ENCODE measurements at regions not wholly inside any gene's neighbourhood (a gene's known extent, or its start where the extent isn't known, plus 50 kb on each side); places are given as distances from the start of the nearest gene placed in this dataset.

DNA sequence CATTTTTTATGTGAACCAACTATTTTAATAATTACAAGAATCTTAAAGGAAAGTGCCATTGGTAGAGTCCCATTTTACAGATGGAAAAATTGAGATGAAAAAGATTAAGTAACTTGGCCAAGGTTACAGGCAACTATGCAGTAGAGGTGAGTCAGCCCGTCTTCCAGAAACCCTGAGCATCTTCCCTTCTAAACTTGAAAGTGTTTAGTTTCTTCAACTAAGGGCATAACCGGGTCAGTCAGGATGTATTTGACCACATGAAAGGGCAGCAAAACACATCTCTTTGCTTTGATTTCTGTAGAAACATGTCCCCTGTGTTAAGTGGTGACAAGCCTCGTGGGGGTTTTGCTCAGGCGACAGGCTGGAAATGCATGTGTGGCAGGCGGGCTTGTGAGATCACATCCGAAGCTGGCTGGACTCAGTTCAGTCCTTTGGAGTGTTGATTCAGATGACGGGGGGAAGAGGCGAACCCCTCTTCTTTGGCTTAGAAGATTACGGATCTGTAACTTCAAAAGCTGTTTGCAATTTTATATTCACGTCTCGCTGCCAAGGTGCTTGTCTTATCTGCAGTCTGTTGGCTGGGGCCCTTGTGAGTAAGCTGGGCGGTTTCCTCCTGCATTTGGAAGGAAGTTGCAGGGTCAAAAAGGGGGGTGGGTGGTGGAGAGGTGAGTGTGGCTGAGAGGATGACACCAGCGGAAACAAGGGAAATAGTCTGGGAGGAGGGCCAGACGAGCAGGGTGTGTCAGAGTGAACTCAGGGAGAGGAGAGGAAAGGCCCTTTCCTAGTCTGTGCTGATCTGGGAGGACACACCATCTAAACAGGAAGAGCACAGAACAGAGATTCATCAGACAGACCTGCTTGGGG lies 78.9 kb upstream of the RPS23 start:
- no peaks in the 10 kb centered on the region for H3K27me3 ChIP-seq
- no peak overlapping the region for H3K4me3 ChIP-seq
- H3K36me3 ChIP-seq: no peaks in the 10 kb centered on the region
- H3K9me3 ChIP-seq: no peaks in the 10 kb centered on the region
- DNase-seq: peak; percentile 100

- Histone ChIP-seq H3K36me3 (no peaks in the 10 kb centered on the region), H3K4me3 (no peak overlapping the region), H3K27me3 (no peaks in the 10 kb centered on the region), H3K9me3 (no peaks in the 10 kb centered on the region)
- DNase-seq: peak; percentile 71
Observed at GRCh38 chr5:82356021-82356420, 77.9 kb upstream of the RPS23 start.

DNA sequence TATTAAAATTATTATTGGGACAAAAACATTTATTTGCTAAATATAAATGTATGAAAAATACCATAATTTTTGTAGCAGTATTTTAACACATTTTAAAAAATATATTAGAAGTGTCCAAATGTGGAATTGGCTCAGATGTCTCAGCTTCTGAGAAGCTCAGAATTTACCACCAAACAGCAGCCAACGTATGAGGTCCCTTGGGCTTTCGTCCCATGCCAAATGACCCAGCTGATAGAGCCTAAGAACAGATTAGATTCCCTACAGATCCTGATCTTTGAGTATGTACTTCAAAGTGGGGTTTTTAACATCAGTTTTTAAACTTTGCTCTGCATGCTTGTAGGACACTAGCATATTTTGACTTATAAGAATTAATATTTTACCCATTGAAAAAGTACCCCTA lies 77.3 kb upstream of the RPS23 start:
- no peak for DNase-seq
- Histone ChIP-seq H3K4me3 (no peak overlapping the region), H3K36me3 (no peaks in the 10 kb centered on the region), H3K9me3 (no peaks in the 10 kb centered on the region), H3K27me3 (no peaks in the 10 kb centered on the region)

DNA sequence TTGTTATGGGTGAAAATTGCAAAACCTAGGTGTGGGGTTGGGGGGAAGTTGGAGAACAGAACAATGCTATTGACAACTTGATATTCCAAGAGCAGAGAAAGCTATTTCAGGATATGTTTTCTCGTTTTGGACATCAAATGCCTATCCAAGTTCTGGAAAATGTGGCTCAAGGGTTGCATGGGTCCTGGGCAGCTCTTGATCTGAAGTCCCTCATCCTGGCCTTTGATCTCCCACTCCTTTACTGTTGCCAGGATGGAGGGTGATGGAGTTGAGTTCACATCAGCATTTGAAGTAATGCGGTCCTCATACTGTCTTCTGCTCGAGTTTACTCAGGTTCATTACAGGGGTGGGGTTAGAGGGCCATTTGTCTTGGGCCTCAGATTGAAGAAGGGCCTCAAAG lies 76.9 kb upstream of the RPS23 start:
- Histone ChIP-seq H3K9me3 (no peaks in the 10 kb centered on the region), H3K27me3 (no peaks in the 10 kb centered on the region), H3K4me3 (no peak overlapping the region), H3K36me3 (no peaks in the 10 kb centered on the region)
- no peak for DNase-seq

DNA sequence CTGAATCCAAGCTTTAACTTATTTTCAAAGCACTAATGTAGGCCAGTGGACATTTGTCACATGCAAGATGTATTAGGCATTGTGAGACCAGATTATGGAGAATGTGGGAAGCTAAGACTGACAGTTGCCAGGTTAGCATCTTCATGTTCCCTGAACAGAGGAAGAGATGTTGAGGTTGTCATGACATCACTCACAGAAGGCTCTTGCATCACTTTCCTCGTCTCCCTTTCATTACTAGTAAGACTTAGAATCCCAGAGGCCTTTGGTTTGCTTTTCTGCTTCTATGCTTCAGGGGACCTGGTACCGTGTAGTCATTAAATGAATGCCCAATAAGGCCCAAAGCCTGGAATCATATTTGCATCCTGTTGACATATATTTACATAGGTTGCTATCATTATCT lies 76.4 kb upstream of the RPS23 start:
- Histone ChIP-seq H3K36me3 (no peaks in the 10 kb centered on the region), H3K9me3 (no peaks in the 10 kb centered on the region), H3K27me3 (no peaks in the 10 kb centered on the region), H3K4me3 (no peak overlapping the region)
- DNase-seq: no peak

GRCh38 chr5:82353522-82353921 lies 75.4 kb upstream of the RPS23 start:
- Histone ChIP-seq H3K27me3 (no peaks in the 10 kb centered on the region), H3K4me3 (no peak overlapping the region), H3K9me3 (no peaks in the 10 kb centered on the region), H3K36me3 (no peaks in the 10 kb centered on the region)
- DNase-seq: no peak

GRCh38 chr5:82352146-82352791 lies 74.1 kb upstream of the RPS23 start:
- no peaks in the 10 kb centered on the region for H3K27me3 ChIP-seq
- DNase-seq: peak; percentile 36
- no peaks in the 10 kb centered on the region for H3K36me3 ChIP-seq
- no peaks in the 10 kb centered on the region for H3K9me3 ChIP-seq
- no peak overlapping the region for H3K4me3 ChIP-seq

DNA sequence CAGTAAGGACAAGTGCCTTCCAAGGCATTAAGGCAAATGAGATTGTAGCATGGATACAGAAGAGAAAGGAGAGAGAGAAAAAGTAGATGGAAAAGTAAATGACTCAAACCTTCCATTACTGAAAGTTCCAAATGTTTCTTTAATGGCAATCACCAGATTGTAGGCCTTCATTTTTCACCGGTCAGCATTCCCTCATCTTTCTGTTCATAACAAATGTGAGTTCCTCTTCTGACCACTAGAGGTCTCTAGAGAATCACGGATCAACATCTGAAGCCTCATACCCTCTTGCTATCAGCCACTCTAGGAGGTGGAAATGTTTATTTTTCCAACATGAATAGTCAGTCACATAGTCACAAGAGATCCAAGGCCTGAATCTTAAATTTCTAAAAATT lies 73.6 kb upstream of the RPS23 start:
- H3K9me3 ChIP-seq: no peaks in the 10 kb centered on the region
- H3K27me3 ChIP-seq: no peaks in the 10 kb centered on the region
- no peak overlapping the region for H3K4me3 ChIP-seq
- no peak for DNase-seq
- no peaks in the 10 kb centered on the region for H3K36me3 ChIP-seq

DNA sequence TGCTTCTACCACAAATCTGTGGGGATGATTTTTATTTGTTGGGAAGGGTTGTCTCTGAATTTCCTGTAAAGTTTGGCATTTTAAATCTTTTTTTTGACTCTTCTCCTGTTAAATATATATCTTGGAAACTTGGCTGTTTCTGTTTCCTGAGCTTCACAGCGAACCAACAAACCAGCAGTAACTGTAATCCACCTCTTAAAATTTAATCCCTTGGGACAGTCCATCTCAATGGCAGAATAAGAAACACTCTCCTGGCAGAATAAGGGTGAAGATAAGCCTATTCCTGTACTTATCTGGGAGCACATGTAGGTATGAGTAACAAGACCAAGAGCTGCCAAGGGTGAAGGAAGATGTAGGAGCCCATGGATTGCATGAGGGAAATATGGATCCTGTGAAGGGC lies 73.1 kb upstream of the RPS23 start:
- H3K4me3 ChIP-seq: no peak overlapping the region
- H3K9me3 ChIP-seq: no peaks in the 10 kb centered on the region
- no peaks in the 10 kb centered on the region for H3K36me3 ChIP-seq
- H3K27me3 ChIP-seq: no peaks in the 10 kb centered on the region
- no peak for DNase-seq

GRCh38 chr5:82349652-82350051 lies 71.5 kb upstream of the RPS23 start:
- peak; percentile 53 for DNase-seq

GRCh38 chr5:82348784-82349425 lies 70.8 kb upstream of the RPS23 start:
- no peak overlapping the region for H3K4me3 ChIP-seq
- peak; percentile 52 for DNase-seq
- no peaks in the 10 kb centered on the region for H3K36me3 ChIP-seq
- no peaks in the 10 kb centered on the region for H3K9me3 ChIP-seq
- H3K27me3 ChIP-seq: no peaks in the 10 kb centered on the region

More at GRCh38 chr5:82349652-82350051, 71.5 kb upstream of the RPS23 start:
- H3K4me3 ChIP-seq: no peak overlapping the region
- no peaks in the 10 kb centered on the region for H3K9me3 ChIP-seq
- H3K27me3 ChIP-seq: no peaks in the 10 kb centered on the region
- H3K36me3 ChIP-seq: no peaks in the 10 kb centered on the region

DNA sequence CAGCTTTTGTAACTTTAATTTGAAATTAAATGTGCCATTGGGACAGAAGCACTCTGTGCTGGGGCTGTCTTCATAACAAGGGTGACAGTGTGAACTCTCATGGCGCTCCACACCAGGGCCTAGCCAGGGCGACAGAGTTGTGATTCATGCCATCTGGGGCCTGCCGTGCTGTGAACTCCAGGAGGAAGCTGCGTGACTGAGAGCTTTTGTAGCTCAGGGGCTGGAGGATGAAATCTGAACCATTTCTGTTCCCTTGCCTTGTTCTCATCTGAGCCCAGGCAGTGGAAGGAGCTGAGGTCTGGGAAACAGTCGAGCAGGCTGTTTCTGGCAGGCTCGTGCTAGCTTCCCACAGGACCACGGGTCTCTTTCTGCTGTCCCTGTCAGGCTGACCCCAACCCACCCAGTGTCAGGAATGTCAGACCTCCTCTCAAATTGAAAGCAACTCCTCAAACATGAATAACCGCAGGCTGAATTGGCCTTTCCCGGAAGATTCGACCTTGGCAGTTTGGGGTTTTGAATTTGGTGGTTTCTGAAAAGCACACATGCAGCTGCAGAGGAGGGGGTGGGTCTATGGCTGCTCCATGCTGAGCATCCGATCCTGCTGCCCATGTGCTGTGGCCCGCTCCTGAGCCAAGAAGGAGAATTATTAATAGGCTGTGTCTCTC lies 69.2 kb upstream of the RPS23 start:
- Histone ChIP-seq H3K27me3 (no peaks in the 10 kb centered on the region), H3K36me3 (no peaks in the 10 kb centered on the region), H3K9me3 (no peaks in the 10 kb centered on the region), H3K4me3 (no peak overlapping the region)
- DNase-seq: peak; percentile 75

DNA sequence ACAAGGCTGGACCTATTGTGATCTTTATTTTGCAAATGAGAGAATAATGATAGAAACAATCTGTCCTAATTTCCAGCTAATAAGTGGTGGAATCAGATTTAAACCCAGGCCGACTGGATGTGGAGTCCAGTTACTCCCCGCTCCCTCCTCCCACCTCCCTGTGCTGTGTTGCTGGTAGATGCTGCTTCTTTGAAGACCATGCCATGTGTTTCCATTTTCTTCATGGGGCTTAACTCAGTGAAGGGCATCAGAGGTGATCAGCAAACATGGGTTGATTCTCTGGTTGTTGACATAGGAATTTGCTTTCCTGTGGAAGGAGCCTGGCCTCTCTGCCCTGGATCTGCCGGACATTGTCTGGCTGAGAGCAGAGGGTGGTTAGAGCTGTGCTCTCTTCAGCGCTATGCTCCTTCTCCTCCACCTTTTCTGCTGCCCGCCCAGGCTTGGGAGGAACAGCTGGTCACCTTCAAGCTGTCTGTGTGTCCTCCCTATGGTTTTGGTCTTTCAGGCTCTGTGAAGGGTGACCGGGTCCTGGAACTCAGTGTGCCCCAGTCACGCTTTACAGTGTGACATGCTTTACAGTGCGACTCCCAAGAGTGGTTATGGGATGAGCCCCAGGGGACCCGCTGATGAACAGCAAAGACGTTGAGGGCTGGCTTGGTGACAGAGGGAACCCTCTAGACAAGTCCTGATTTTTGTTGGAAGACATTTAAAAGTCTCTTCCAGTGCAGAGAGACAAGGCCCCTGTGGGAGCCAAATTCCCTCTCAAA lies 68.4 kb upstream of the RPS23 start:
- no peaks in the 10 kb centered on the region for H3K9me3 ChIP-seq
- no peak overlapping the region for H3K4me3 ChIP-seq
- H3K36me3 ChIP-seq: no peaks in the 10 kb centered on the region
- no peaks in the 10 kb centered on the region for H3K27me3 ChIP-seq
- DNase-seq: no peak

DNA sequence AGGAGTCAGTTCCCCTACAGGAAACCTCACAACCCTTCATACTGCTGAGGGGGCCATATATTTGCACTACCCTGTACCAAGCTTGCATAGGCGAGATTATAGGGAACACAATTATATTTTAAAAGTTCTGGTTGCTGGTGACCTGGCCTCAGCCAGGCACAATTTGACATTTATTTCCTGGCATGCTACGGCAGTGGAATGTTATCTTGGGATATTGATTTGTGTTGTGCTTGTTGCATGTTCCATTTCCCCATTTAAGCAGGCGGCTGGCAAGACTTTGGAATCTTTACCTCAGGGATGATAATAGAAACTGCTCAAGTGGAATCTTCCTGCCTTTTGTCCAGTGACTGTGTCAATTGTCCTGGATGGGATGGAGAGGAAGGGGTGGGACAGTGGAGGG lies 67.0 kb upstream of the RPS23 start:
- Histone ChIP-seq H3K36me3 (no peaks in the 10 kb centered on the region), H3K27me3 (no peaks in the 10 kb centered on the region), H3K9me3 (no peaks in the 10 kb centered on the region), H3K4me3 (no peak overlapping the region)
- DNase-seq: no peak

DNA sequence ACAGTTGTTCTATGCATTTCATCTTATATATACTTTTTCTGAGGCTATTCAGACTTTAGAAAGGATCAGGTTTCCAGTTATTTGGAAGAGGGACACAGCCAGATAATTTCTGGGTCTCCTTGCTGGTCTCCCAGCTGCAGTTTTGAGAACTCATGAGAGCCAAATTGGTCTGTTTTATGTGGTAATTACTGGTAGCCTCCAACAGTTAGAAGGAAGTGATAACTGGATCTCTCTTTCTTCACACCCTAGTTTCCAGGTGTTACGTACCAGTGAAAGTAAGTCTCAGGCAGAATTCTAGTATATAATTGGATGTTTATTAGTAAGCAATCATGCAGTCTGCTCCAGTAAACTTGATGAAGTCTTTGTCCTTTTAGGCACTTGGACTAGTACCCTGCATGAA lies 63.2 kb upstream of the RPS23 start:
- no peak for DNase-seq
- H3K9me3 ChIP-seq: no peaks in the 10 kb centered on the region
- H3K36me3 ChIP-seq: no peaks in the 10 kb centered on the region

GRCh38 chr5:82340799-82341198 lies 62.6 kb upstream of the RPS23 start:
- Histone ChIP-seq H3K4me3 (no peak overlapping the region), H3K36me3 (no peaks in the 10 kb centered on the region), H3K27me3 (no peaks in the 10 kb centered on the region), H3K9me3 (no peaks in the 10 kb centered on the region)
- no peak for DNase-seq

More for the DNA sequence above, 63.2 kb upstream of the RPS23 start:
- Histone ChIP-seq H3K4me3 (no peak overlapping the region), H3K27me3 (no peaks in the 10 kb centered on the region)

Data from MG63 (cell line).